Cardiac muscle cell (in vitro differentiated cells and primary cell): ENCODE measurements at regions not wholly inside any gene's neighbourhood (a gene's known extent, or its start where the extent isn't known, plus 50 kb on each side); places are given as distances from the start of the nearest gene placed in this dataset.

Experiments used
- DNase-seq, 2 donors: peaks; one replicate each; pipeline versions ENCODE4 v3.0.0 to v3.0.0-alpha.2; 2010 to 2017; ENCODE audit warnings: low read depth in 1 of 2, low spot score in 1 of 2
- H3K27ac ChIP-seq: fragments of 200-600 bp; sonication (generic); 2 replicates; pipeline ENCODE4 v1.5.1; 2016
- H3K27me3 ChIP-seq: fragments of 200-600 bp; sonication (generic); 2 replicates; pipeline ENCODE4 v1.6.0; 2016; ENCODE audit warnings: control low read depth
- H3K36me3 ChIP-seq: fragments of 200-600 bp; sonication (generic); 2 replicates; pipeline ENCODE4 v1.5.1; 2016; ENCODE audit warnings: control low read depth
- H3K4me1 ChIP-seq: fragments of 200-600 bp; sonication (generic); 2 replicates; pipeline ENCODE4 v1.8.1; 2017; ENCODE audit warnings: low read depth, mild to moderate bottlenecking, mixed run types
- H3K4me3 ChIP-seq: fragments of 200-600 bp; sonication (generic); 2 replicates; pipeline ENCODE4 v1.5.1; 2016; ENCODE audit warnings: mild to moderate bottlenecking
- H3K9me3 ChIP-seq: fragments of 200-600 bp; sonication (generic); 2 replicates; pipeline ENCODE4 v1.5.1; 2017; ENCODE audit warnings: low read depth, mild to moderate bottlenecking, control low read depth
- TF ChIP-seq, protein P1 (sequence below): IDR thresholded peaks from 2 replicates; pipeline ENCODE4 v1.5.1; 2012; ENCODE audit warnings: low read depth, mild to moderate bottlenecking, low read length

DNA sequence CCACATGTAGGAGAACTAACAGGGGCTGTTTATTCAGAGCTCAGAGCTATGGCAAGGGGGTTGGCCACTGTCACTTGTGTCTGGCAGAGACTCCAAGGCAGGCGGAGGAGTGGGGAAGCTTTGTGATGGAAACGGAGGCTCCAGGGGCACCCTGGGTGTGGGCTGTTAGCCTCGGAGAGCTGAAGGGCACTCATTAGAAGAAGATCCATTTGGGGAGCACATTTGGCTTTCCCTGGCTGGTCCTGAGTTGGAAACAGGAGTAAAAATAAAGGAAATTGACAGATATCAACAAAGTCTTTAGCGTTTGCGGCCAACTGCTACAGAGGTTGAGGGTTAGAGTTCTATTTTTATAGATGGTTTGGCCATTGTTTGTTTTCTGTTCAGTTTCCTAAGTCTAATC lies 288.3 kb upstream of the MKI67 start:
- Histone ChIP-seq H3K27ac (no peak overlapping the region), H3K36me3 (no peaks in the 10 kb centered on the region), H3K27me3 (no peaks in the 10 kb centered on the region), H3K9me3 (no peaks in the 10 kb centered on the region), H3K4me1 (no peaks in the 10 kb centered on the region), H3K4me3 (no peak overlapping the region)
- TF ChIP-seq, protein P1, sequence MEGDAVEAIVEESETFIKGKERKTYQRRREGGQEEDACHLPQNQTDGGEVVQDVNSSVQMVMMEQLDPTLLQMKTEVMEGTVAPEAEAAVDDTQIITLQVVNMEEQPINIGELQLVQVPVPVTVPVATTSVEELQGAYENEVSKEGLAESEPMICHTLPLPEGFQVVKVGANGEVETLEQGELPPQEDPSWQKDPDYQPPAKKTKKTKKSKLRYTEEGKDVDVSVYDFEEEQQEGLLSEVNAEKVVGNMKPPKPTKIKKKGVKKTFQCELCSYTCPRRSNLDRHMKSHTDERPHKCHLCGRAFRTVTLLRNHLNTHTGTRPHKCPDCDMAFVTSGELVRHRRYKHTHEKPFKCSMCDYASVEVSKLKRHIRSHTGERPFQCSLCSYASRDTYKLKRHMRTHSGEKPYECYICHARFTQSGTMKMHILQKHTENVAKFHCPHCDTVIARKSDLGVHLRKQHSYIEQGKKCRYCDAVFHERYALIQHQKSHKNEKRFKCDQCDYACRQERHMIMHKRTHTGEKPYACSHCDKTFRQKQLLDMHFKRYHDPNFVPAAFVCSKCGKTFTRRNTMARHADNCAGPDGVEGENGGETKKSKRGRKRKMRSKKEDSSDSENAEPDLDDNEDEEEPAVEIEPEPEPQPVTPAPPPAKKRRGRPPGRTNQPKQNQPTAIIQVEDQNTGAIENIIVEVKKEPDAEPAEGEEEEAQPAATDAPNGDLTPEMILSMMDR, result no peak
- DNase-seq, result no peak

- TF ChIP-seq, protein P1, result no peak
- Histone ChIP-seq H3K27me3 (no peaks in the 10 kb centered on the region), H3K4me3 (no peak overlapping the region), H3K27ac (no peak overlapping the region), H3K36me3 (no peaks in the 10 kb centered on the region), H3K4me1 (no peaks in the 10 kb centered on the region), H3K9me3 (no peaks in the 10 kb centered on the region)
- DNase-seq, result no peak
Observed at GRCh38 chr10:128416231-128416630, 290.0 kb upstream of the MKI67 start.

DNA sequence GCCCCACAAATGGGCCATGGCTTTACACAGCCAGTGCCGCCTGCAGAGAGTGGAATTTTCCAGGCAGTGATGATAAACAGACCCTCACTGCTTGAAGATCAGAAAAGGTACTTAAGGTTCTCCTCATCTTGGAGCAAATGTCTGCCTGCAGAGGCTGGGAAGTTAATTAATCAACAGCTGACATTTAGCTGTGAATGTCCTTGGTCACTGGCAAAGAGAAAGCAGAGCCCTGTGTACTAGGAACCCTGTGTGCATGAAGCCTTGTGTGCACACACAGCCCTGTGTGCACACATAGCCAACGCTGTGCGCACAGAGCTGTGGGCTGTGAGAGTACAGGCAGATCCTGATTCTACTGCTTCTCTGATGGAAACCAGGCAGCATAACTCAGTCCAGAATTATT lies 291.6 kb upstream of the MKI67 start:
- Histone ChIP-seq H3K27me3 (no peaks in the 10 kb centered on the region), H3K4me3 (no peak overlapping the region), H3K27ac (peak overlapping the region; percentile 32), H3K9me3 (no peaks in the 10 kb centered on the region), H3K4me1 (no peaks in the 10 kb centered on the region), H3K36me3 (no peaks in the 10 kb centered on the region)
- DNase-seq, result peak in 1 of 2 donors; percentile 74
- TF ChIP-seq, protein P1, result no peak

GRCh38 chr10:128418819-128419218 lies 292.6 kb upstream of the MKI67 start:
- no peaks in the 10 kb centered on the region for H3K36me3 ChIP-seq
- H3K27me3 ChIP-seq, result no peaks in the 10 kb centered on the region
- H3K27ac ChIP-seq, result no peak overlapping the region
- no peak overlapping the region for H3K4me3 ChIP-seq
- peak in 1 of 2 donors; percentile 54 for DNase-seq
- H3K4me1 ChIP-seq, result no peaks in the 10 kb centered on the region
- no peaks in the 10 kb centered on the region for H3K9me3 ChIP-seq
- TF ChIP-seq, protein P1, result no peak

DNA sequence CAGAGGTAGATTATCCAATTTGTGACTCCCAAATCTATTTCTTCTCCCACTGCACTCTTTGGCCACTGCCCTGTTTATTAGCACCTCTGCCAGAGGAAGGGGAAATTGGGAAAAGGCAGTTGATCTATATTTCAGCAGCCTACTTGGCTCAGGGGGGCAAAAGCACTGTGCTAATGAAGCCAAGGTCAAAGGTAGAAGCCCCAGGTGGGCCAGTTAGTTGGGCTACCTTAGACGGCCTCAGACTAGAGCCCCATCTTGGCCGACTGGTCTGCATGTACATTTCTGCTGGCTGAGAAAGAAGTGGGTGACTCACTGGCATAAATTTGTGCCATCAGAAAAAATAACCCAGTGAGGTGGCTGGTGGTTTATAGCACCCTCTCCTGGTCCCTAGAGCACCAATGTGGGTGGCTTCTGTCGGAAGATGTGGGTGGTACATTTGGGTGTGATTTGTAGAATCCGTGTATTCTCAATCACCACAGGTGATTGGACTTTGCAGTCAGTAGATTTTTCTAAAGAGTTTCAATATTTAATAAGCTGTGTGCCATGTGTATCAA lies 293.3 kb upstream of the MKI67 start:
- no peak overlapping the region for H3K4me3 ChIP-seq
- H3K36me3 ChIP-seq, result no peaks in the 10 kb centered on the region
- H3K27me3 ChIP-seq, result no peaks in the 10 kb centered on the region
- no peaks in the 10 kb centered on the region for H3K4me1 ChIP-seq
- H3K27ac ChIP-seq, result no peak overlapping the region
- DNase-seq, result no peak
- no peaks in the 10 kb centered on the region for H3K9me3 ChIP-seq
- TF ChIP-seq, protein P1, result no peak

DNA sequence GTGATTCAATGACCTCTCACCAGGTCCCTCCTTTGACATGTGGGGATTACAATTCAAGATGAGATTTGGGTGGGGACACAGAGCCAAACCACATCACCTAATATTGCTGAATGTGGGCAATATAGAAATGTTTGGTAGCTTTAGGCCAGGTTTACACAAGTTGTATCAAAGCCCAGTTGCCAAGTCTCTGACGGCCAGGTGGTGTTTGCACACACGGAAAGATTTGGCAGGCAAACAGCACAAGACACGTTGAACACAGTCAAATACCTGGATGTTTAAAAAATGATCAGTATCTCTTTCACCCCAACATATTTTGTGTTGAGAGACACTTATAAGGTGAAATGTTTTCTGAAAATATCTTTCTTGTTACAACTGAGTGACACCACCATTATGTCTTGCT lies 294.4 kb upstream of the MKI67 start:
- H3K27me3 ChIP-seq, result no peaks in the 10 kb centered on the region
- TF ChIP-seq, protein P1, result no peak
- H3K36me3 ChIP-seq, result no peaks in the 10 kb centered on the region
- no peaks in the 10 kb centered on the region for H3K9me3 ChIP-seq
- H3K27ac ChIP-seq, result no peak overlapping the region
- no peaks in the 10 kb centered on the region for H3K4me1 ChIP-seq
- no peak overlapping the region for H3K4me3 ChIP-seq
- no peak for DNase-seq
